ENCODE measurements at regions not wholly inside any gene's neighbourhood (a gene's known extent, or its start where the extent isn't known, plus 50 kb on each side); places are given as distances from the start of the nearest gene placed in this dataset.

GRCh38 chr1:60229821-60230220 lies 156.3 kb upstream of the C1orf87 start:
- H2BK15ac ChIP-seq (ENCODE audit: low read length): no peak overlapping the region
- H2BK120ac ChIP-seq (replicated peaks; ENCODE audit: low read depth, low read length): no peak overlapping the region
- H3K4me2 ChIP-seq (ENCODE audit: insufficient read depth in 1 of 2, low read depth in 2 of 2, low read length in 2 of 2): no peak overlapping the region
- no peak overlapping the region for H3K9ac ChIP-seq (replicated peaks in 1 of 4; ENCODE audit: extremely low read depth in 1 of 4, low read depth in 3 of 4, low read length in 3 of 4)
- H4K20me1 ChIP-seq (replicated peaks in 1 of 2; ENCODE audit: control insufficient read depth in 1 of 2, insufficient read depth in 2 of 2, low read length in 2 of 2): no peaks in the 10 kb centered on the region
- DNase-seq (ENCODE audit: low read depth in 1 of 2, low spot score in 2 of 2): no peak
- H3K14ac ChIP-seq (ENCODE audit: insufficient read length): no peak overlapping the region
- H2AK5ac ChIP-seq (ENCODE audit: low read depth, low read length): no peak overlapping the region
- H3K27me3 ChIP-seq (replicated peaks in 1 of 4; ENCODE audit: control insufficient read depth in 3 of 4, extremely low read depth in 1 of 4, insufficient read depth in 3 of 4, low read length in 3 of 4): no peaks in the 10 kb centered on the region
- no peak overlapping the region for H2AFZ ChIP-seq (ENCODE audit: low read length)
- TF ChIP-seq EZH2 (IDR thresholded peaks at IDR 0.05; ENCODE audit: low read depth, low read length, severe bottlenecking): no peak
- TF ChIP-seq ATF3 (IDR thresholded peaks at IDR 0.05; ENCODE audit: insufficient read depth, low read depth, low read length): no peak
- no peak for TF ChIP-seq SAP30 (IDR thresholded peaks at IDR 0.05; ENCODE audit: insufficient read depth, insufficient replicate concordance, low read length)
- no peak for TF ChIP-seq BCL11A (IDR thresholded peaks at IDR 0.05; ENCODE audit: low read depth in 2 of 2, low read length in 2 of 2)
- TF ChIP-seq HDAC6 (IDR thresholded peaks at IDR 0.05; ENCODE audit: low read depth, low read length): no peak
- TF ChIP-seq SP1 (IDR thresholded peaks at IDR 0.05; ENCODE audit: low read depth, low read length): no peak
- TF ChIP-seq RFX5 (IDR thresholded peaks at IDR 0.05; ENCODE audit: borderline replicate concordance, low read depth, low read length): no peak
- TF ChIP-seq JUND (IDR thresholded peaks at IDR 0.05; ENCODE audit: low read length): no peak
- TF ChIP-seq RBBP5 (IDR thresholded peaks at IDR 0.05; ENCODE audit: borderline replicate concordance, low read depth, low read length): no peak
- no peak for TF ChIP-seq SIX5 (IDR thresholded peaks at IDR 0.05; ENCODE audit: low read depth, low read length)
- no peak for TF ChIP-seq CREB1 (IDR thresholded peaks at IDR 0.05)
- no peak for TF ChIP-seq RAD21 (IDR thresholded peaks at IDR 0.05 in 1 of 2, conservative IDR thresholded peaks at IDR 0.05 in 1 of 2; ENCODE audit: low read depth in 2 of 2, low read length in 2 of 2)
- no peak for TF ChIP-seq EGR1 (IDR thresholded peaks at IDR 0.05; ENCODE audit: borderline replicate concordance, low read depth, low read length)
- no peak for TF ChIP-seq RXRA (IDR thresholded peaks at IDR 0.05; ENCODE audit: insufficient read depth, low read depth, low read length)
- no peak for TF ChIP-seq POU5F1 (IDR thresholded peaks at IDR 0.05; ENCODE audit: low read depth, low read length)
- TF ChIP-seq GTF2F1 (IDR thresholded peaks at IDR 0.05; ENCODE audit: borderline replicate concordance, low read depth, low read length): no peak
- no peaks in the 10 kb centered on the region for H3K23me2 ChIP-seq (ENCODE audit: low read depth, low read length)
- no peak overlapping the region for H4K8ac ChIP-seq (ENCODE audit: extremely low read depth, insufficient read depth, low read length)
- no peak overlapping the region for H2BK20ac ChIP-seq (ENCODE audit: low read length)
- ChIA-PET POLR2A (ENCODE audit: partially characterized antibody) (no interaction called here), CTCF (ENCODE audit: partially characterized antibody) (no interaction called here)
- no peaks in the 10 kb centered on the region for H3K9me3 ChIP-seq (ENCODE audit: insufficient read depth in 2 of 2, low read depth in 1 of 2, low read length in 1 of 2)
- no peak overlapping the region for H4K5ac ChIP-seq (ENCODE audit: insufficient read length, low read depth, low read length)
- no peak overlapping the region for H3K18ac ChIP-seq (ENCODE audit: extremely low read depth, low read length)
- no peak overlapping the region for H3K23ac ChIP-seq (ENCODE audit: insufficient read length)
- no peak overlapping the region for H3K4ac ChIP-seq (replicated peaks; ENCODE audit: insufficient read length, low read depth, low read length)
- H3K27ac ChIP-seq (ENCODE audit: low read depth, low read length): no peak overlapping the region
- no peak overlapping the region for H2BK5ac ChIP-seq (ENCODE audit: low read depth, low read length)
- no peak overlapping the region for H2BK12ac ChIP-seq (ENCODE audit: low read depth, low read length)
- no peaks in the 10 kb centered on the region for H3K4me1 ChIP-seq (replicated peaks in 1 of 4; ENCODE audit: control insufficient read depth in 3 of 4, insufficient read depth in 4 of 4, low read length in 3 of 4)
- no peaks in the 10 kb centered on the region for H3K79me1 ChIP-seq (ENCODE audit: low read depth, low read length)
- H3K4me3 ChIP-seq (ENCODE audit: extremely low read depth in 1 of 4, insufficient read depth in 2 of 4, low read depth in 3 of 4, low read length in 4 of 4): no peak overlapping the region
- no peak for FAIRE-seq
- no peaks in the 10 kb centered on the region for H3K79me2 ChIP-seq (ENCODE audit: control insufficient read depth in 1 of 2, insufficient read depth in 2 of 2, low read length in 2 of 2)
- no peak overlapping the region for H3K56ac ChIP-seq (replicated peaks; ENCODE audit: insufficient read length, low read depth, low read length)
- no peak overlapping the region for H4K91ac ChIP-seq (replicated peaks; ENCODE audit: insufficient read length, low read length)
- H3K36me3 ChIP-seq (ENCODE audit: control insufficient read depth in 2 of 4, insufficient read depth in 4 of 4, low read length in 3 of 4): no peaks in the 10 kb centered on the region
